ENCODE measurements at regions not wholly inside any gene's neighbourhood (a gene's known extent, or its start where the extent isn't known, plus 50 kb on each side); places are given as distances from the start of the nearest gene placed in this dataset.
"Not testable (repeated sequence)": the region's sequence is repeated elsewhere in the genome, so short reads cannot be mapped to it uniquely, and the experiment has no call there.

DNA sequence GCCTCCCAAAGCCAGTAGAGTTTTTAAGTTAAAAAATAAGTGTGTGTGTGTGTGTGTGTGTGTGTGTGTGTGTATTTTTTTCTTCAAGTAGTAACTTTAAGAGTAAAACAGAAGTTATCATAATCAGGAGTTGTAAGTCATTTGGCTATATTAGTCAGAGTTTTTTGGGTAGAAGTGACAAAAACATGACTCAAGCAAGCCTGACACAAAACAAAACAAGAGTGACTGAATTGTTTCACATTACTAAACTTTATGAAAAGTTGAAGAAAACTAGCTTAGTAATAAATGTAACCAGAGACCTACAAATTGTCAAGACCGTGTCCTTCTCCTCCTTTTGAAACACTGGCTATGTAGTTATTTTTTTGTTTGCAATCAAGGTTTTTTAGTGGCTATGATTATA lies 738.0 kb upstream of the PITX2 start:
- no peaks in the 10 kb centered on the region for H3K27me3 Mint-ChIP-seq (ENCODE audit: low read depth)
- peaks cover 20% of the 10 kb centered on the region for H3K9me3 Mint-ChIP-seq
- no peak for DNase-seq (ENCODE audit: low spot score in 2 of 2, unreplicated experiment in 2 of 2)
- TF ChIP-seq, protein P1, sequence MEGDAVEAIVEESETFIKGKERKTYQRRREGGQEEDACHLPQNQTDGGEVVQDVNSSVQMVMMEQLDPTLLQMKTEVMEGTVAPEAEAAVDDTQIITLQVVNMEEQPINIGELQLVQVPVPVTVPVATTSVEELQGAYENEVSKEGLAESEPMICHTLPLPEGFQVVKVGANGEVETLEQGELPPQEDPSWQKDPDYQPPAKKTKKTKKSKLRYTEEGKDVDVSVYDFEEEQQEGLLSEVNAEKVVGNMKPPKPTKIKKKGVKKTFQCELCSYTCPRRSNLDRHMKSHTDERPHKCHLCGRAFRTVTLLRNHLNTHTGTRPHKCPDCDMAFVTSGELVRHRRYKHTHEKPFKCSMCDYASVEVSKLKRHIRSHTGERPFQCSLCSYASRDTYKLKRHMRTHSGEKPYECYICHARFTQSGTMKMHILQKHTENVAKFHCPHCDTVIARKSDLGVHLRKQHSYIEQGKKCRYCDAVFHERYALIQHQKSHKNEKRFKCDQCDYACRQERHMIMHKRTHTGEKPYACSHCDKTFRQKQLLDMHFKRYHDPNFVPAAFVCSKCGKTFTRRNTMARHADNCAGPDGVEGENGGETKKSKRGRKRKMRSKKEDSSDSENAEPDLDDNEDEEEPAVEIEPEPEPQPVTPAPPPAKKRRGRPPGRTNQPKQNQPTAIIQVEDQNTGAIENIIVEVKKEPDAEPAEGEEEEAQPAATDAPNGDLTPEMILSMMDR (IDR thresholded peaks at IDR 0.05; ENCODE audit: unreplicated experiment) = no peak
- no peak overlapping the region for H3K4me3 Mint-ChIP-seq
- no peaks in the 10 kb centered on the region for H3K4me1 Mint-ChIP-seq
- no peak overlapping the region for H3K27ac Mint-ChIP-seq
- no peaks in the 10 kb centered on the region for H3K36me3 Mint-ChIP-seq

DNA sequence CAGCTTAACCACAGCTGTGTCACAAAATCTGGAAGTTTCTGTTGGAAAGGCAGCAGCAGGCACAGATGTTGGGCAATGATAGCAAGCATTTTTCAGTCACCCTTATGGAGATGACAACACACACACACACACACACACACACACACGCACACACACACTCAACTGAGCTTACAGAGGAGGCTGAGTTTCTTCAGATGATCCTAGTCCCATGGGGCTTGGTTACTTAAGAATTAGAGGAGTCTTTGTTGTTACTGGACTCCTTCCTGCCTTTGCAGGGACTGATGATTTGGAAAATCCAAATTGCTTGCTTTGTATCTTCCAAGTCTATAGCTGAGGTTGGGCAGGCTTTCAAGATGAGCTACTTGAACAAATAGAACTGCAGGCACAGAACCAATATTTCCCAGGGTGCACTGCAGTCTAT lies 740.1 kb upstream of the PITX2 start:
- Mint-ChIP-seq H3K4me1 (no peaks in the 10 kb centered on the region), H3K9me3 (peaks cover 20% of the 10 kb centered on the region), H3K36me3 (no peaks in the 10 kb centered on the region), H3K27ac (no peak overlapping the region), H3K27me3 (ENCODE audit: low read depth) (no peaks in the 10 kb centered on the region), H3K4me3 (no peak overlapping the region)
- DNase-seq (ENCODE audit: low spot score in 2 of 2, unreplicated experiment in 2 of 2) = no peak
- TF ChIP-seq, protein P1 (IDR thresholded peaks at IDR 0.05; ENCODE audit: unreplicated experiment) = no peak

DNA sequence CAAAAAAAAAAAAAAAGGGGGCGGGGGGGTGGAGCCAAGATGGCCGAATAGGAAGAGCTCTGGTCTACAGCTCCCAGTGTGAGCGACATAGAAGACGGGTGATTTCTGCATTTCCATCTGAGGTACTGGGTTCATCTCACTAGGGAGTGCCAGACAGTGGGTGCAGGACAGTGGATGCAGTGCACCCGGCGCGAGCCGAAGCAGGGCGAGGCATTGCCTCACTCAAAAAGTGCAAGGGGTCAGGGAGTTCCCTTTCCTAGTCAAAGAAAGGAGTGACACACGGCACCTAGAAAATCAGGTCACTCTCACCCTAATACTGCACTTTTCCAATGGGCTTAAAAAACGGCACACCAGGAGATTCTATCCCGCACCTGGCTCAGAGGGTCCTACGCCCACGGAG lies 755.0 kb upstream of the PITX2 start:
- H3K4me1 Mint-ChIP-seq; H3K27ac Mint-ChIP-seq; DNase-seq (ENCODE audit: low spot score in 2 of 2, unreplicated experiment in 2 of 2); H3K27me3 Mint-ChIP-seq (ENCODE audit: low read depth); H3K4me3 Mint-ChIP-seq; H3K36me3 Mint-ChIP-seq: not testable (repeated sequence)
- H3K9me3 Mint-ChIP-seq = peaks cover 23% of the 10 kb centered on the region

DNA sequence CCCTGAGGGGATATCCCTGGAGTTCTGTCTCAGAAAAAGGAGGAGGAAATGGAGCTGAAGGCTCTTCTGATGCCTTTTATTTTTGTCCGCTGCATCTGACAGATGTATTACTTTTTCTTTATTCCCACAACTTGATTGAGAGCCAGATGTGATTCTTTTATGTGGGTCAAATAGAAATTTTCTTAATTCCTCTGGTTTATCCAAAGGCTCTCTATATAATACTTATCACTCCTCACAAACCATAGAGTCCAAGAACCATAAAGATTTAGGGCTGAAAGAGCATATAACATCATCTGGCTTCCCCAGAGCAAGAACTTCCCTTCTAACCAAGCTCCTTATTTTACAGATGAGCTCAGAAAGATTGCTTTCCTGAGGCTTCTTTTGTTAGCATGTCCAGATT lies 756.7 kb upstream of the FAM241A start:
- H3K27me3 Mint-ChIP-seq (ENCODE audit: low read depth) = no peaks in the 10 kb centered on the region
- no peak overlapping the region for H3K4me3 Mint-ChIP-seq
- no peak overlapping the region for H3K27ac Mint-ChIP-seq
- H3K4me1 Mint-ChIP-seq = peaks cover 3% of the 10 kb centered on the region
- TF ChIP-seq, protein P1 (IDR thresholded peaks at IDR 0.05; ENCODE audit: unreplicated experiment) = no peak
- DNase-seq (ENCODE audit: low spot score in 2 of 2, unreplicated experiment in 2 of 2) = no peak
- no peaks in the 10 kb centered on the region for H3K36me3 Mint-ChIP-seq
- peaks cover 8% of the 10 kb centered on the region for H3K9me3 Mint-ChIP-seq

DNA sequence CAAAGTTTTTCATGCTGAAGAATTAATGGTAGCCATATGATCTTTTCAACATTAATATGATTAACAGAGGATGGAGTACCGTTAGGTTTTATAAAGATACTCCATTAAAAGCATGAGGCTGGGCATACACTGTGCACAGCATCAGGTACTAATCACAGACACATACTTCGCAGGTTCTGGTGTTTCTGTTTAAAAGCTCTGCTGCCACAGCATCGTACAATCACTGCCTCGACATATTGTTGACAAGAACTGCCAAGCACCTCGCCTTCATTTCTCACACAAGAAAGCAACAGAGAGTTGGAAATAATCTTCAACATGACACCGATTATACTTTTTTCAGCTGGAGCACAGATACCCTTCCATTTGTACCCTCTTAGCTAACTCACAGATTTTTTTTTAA lies 753.4 kb upstream of the FAM241A start:
- Mint-ChIP-seq H3K27me3 (ENCODE audit: low read depth) (no peaks in the 10 kb centered on the region), H3K27ac (no peak overlapping the region), H3K9me3 (peaks cover 4% of the 10 kb centered on the region), H3K36me3 (no peaks in the 10 kb centered on the region), H3K4me1 (peaks cover 3% of the 10 kb centered on the region), H3K4me3 (no peak overlapping the region)
- no peak for DNase-seq (ENCODE audit: low spot score in 2 of 2, unreplicated experiment in 2 of 2)
- TF ChIP-seq, protein P1 (IDR thresholded peaks at IDR 0.05; ENCODE audit: unreplicated experiment) = no peak

DNA sequence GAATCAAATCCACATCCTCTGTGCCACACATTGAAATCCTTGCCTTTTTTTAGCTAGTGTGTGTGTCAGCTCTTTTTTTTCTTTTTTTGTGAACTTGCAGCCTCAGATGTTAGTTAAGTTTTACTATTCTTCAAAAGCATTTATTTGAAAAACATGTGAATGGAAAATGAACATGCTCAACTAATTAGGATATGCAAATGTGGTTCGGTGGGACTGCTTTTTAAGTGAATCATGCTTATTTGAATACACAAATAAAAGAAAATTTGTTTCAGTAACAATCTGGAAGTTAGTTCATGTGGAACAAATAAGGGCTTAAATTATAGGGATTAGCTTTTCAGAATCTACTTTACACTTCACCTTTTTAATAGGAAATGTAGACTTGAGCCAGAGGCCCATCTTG lies 751.5 kb upstream of the FAM241A start:
- TF ChIP-seq, protein P1 (IDR thresholded peaks at IDR 0.05; ENCODE audit: unreplicated experiment) = no peak
- Mint-ChIP-seq H3K4me3 (no peak overlapping the region), H3K27me3 (ENCODE audit: low read depth) (no peaks in the 10 kb centered on the region), H3K9me3 (peaks cover 4% of the 10 kb centered on the region), H3K36me3 (no peaks in the 10 kb centered on the region), H3K4me1 (peaks cover 5% of the 10 kb centered on the region), H3K27ac (no peak overlapping the region)
- DNase-seq (ENCODE audit: low spot score in 2 of 2, unreplicated experiment in 2 of 2) = no peak
